ENCODE measurements at regions not wholly inside any gene's neighbourhood (a gene's known extent, or its start where the extent isn't known, plus 50 kb on each side); places are given as distances from the start of the nearest gene placed in this dataset.

DNA sequence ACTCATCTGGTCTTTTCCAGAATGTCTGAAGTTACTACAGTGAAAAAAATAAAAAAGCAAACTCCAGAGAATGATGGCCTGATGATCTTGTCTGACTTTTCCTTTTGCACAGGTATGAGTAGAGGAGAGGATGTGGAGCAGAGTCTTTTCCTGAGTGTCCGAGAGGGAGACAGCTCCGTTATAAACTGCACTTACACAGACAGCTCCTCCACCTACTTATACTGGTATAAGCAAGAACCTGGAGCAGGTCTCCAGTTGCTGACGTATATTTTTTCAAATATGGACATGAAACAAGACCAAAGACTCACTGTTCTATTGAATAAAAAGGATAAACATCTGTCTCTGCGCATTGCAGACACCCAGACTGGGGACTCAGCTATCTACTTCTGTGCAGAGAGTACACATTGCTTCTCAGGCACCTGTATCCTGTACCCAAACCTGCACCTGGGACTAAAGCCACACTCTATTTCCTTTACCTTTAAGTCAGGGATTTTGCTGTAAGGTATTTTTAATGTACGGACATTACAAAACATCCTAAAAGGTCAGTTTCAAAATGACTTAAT lies 75.8 kb upstream of the OR4E1 start:
- Histone ChIP-seq H3K36me3 (ENCODE audit: control insufficient read depth, insufficient read depth, low read length) (no peaks in the 10 kb centered on the region), H4K91ac (ENCODE audit: insufficient read depth, low read depth, low read length) (no peak overlapping the region), H2BK15ac (ENCODE audit: low read depth, low read length) (no peak overlapping the region), H2AFZ (replicated peaks; ENCODE audit: low read length, poor library complexity) (no peak overlapping the region), H2AK5ac (ENCODE audit: low read depth, low read length) (no peak overlapping the region), H3K4me3 (ENCODE audit: insufficient read depth, low read depth, low read length) (no peak overlapping the region), H3K27ac (ENCODE audit: insufficient read depth, low read length) (no peak overlapping the region), H3K18ac (ENCODE audit: low read depth, low read length) (no peak overlapping the region), H3K56ac (ENCODE audit: extremely low read depth, insufficient read depth, low read length) (no peak overlapping the region), H4K8ac (ENCODE audit: low read depth in 2 of 2, low read length in 2 of 2) (no peak overlapping the region), H4K5ac (ENCODE audit: low read depth, low read length) (no peak overlapping the region), H2BK120ac (ENCODE audit: low read depth, low read length) (no peak overlapping the region), H3K4me2 (ENCODE audit: low read depth, low read length) (no peak overlapping the region), H2BK20ac (ENCODE audit: low read depth, low read length) (no peak overlapping the region), H3K14ac (replicated peaks; ENCODE audit: low read depth, low read length) (no peak overlapping the region), H3K4ac (ENCODE audit: low read depth, low read length) (no peak overlapping the region), H3K4me1 (ENCODE audit: control insufficient read depth, insufficient read depth, low read length) (no peaks in the 10 kb centered on the region), H3K9ac (ENCODE audit: low read depth, low read length) (no peak overlapping the region), H4K20me1 (ENCODE audit: insufficient read depth, low read length) (no peaks in the 10 kb centered on the region), H2BK5ac (ENCODE audit: low read depth, low read length, poor library complexity, severe bottlenecking) (no peak overlapping the region), H3K23ac (ENCODE audit: low read depth, low read length) (no peak overlapping the region), H3K79me1 (ENCODE audit: low read depth in 1 of 2, low read length in 2 of 2) (no peaks in the 10 kb centered on the region), H3K9me3 (ENCODE audit: control insufficient read depth, insufficient read depth, low read length) (no peaks in the 10 kb centered on the region), H3K9me1 (ENCODE audit: insufficient read depth, low read length) (no peaks in the 10 kb centered on the region), H3K27me3 (ENCODE audit: control insufficient read depth, insufficient read depth, low read length) (no peaks in the 10 kb centered on the region), H2AK9ac (replicated peaks; ENCODE audit: low read depth, low read length, poor library complexity) (no peak overlapping the region)
- ChIA-PET POLR2A (ENCODE audit: unreplicated experiment) (interaction anchor here (0.6 kb wide), 1 partner anchor 25 kb away, joined by 3 read pairs; no protein-coding TSS in a partner anchor), CTCF (interaction anchor here (0.7 to 1.5 kb wide), 3 partner anchors 14 to 1930 kb away, joined by 3 to 4 read pairs (median 3); no protein-coding TSS in a partner anchor)
- WGBS, 2 experiments (ENCODE audit: extremely low coverage in 2 of 2, insufficient read length in 1 of 2), result no CpG with 5 or more reads among the region's 5 CpGs
- in situ Hi-C loops (cut with MboI; ENCODE audit: low sequenced_read_pairs) (no loop called here), intact Hi-C loops (cut with micrococcal nuclease) (no loop called here), dilution Hi-C loops (cut with HindIII; ENCODE audit: low sequenced_read_pairs, unreplicated experiment) (no loop called here)
- ATAC-seq (ENCODE audit: low read depth) (no peak), DNase-seq (no peak)
- no TSS peak for BruUV-seq (replicated peaks)
- TF ChIP-seq CHD1 (IDR thresholded peaks at IDR 0.05; ENCODE audit: low read depth, low read length), result no peak
- TF ChIP-seq, protein P1, sequence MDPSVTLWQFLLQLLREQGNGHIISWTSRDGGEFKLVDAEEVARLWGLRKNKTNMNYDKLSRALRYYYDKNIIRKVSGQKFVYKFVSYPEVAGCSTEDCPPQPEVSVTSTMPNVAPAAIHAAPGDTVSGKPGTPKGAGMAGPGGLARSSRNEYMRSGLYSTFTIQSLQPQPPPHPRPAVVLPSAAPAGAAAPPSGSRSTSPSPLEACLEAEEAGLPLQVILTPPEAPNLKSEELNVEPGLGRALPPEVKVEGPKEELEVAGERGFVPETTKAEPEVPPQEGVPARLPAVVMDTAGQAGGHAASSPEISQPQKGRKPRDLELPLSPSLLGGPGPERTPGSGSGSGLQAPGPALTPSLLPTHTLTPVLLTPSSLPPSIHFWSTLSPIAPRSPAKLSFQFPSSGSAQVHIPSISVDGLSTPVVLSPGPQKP (IDR thresholded peaks at IDR 0.05; ENCODE audit: borderline replicate concordance, low read depth, low read length), result no peak
- no peak for TF ChIP-seq RFX5 (IDR thresholded peaks at IDR 0.05; ENCODE audit: low read depth, low read length)
- TF ChIP-seq POLR2A (IDR thresholded peaks at IDR 0.05; ENCODE audit: low read depth, low read length), result no peak
- TF ChIP-seq, protein P2, sequence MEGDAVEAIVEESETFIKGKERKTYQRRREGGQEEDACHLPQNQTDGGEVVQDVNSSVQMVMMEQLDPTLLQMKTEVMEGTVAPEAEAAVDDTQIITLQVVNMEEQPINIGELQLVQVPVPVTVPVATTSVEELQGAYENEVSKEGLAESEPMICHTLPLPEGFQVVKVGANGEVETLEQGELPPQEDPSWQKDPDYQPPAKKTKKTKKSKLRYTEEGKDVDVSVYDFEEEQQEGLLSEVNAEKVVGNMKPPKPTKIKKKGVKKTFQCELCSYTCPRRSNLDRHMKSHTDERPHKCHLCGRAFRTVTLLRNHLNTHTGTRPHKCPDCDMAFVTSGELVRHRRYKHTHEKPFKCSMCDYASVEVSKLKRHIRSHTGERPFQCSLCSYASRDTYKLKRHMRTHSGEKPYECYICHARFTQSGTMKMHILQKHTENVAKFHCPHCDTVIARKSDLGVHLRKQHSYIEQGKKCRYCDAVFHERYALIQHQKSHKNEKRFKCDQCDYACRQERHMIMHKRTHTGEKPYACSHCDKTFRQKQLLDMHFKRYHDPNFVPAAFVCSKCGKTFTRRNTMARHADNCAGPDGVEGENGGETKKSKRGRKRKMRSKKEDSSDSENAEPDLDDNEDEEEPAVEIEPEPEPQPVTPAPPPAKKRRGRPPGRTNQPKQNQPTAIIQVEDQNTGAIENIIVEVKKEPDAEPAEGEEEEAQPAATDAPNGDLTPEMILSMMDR (conservative IDR thresholded peaks at IDR 0.05; ENCODE audit: low read depth, low read length), result no peak
- TF ChIP-seq RAD21 (IDR thresholded peaks at IDR 0.05; ENCODE audit: low read length), result no peak
- TF ChIP-seq MXI1 (IDR thresholded peaks at IDR 0.05; ENCODE audit: borderline replicate concordance, low read depth, low read length), result no peak

Data from IMR-90 (cell line).